ENCODE measurements at regions not wholly inside any gene's neighbourhood (a gene's known extent, or its start where the extent isn't known, plus 50 kb on each side); places are given as distances from the start of the nearest gene placed in this dataset.
"Not testable (repeated sequence)": the region's sequence is repeated elsewhere in the genome, so short reads cannot be mapped to it uniquely, and the experiment has no call there.

GRCh38 chr14:89098254-89098653, 273.8 kb downstream of the TTC8 start:
- DNase-seq (no peak), ATAC-seq (no peak)
- Mint-ChIP-seq H3K4me3 (no peak overlapping the region), H3K27ac (no peak overlapping the region), H3K4me1 (no peaks in the 10 kb centered on the region), H3K27me3 (peaks cover 21% of the 10 kb centered on the region), H3K9me3 (peaks cover 0 to 7% of the 10 kb centered on the region in 2 donors)

GRCh38 chr14:89104171-89104817, 279.8 kb downstream of the TTC8 start:
- not testable (repeated sequence) for DNase-seq, H3K4me1 Mint-ChIP-seq, H3K4me3 Mint-ChIP-seq, H3K27ac Mint-ChIP-seq, ATAC-seq, H3K9me3 Mint-ChIP-seq
- H3K27me3 Mint-ChIP-seq: peaks cover 41% of the 10 kb centered on the region

GRCh38 chr14:89104861-89105260, 280.4 kb downstream of the TTC8 start:
- H3K4me3 Mint-ChIP-seq, H3K9me3 Mint-ChIP-seq, ATAC-seq, H3K27ac Mint-ChIP-seq, DNase-seq, H3K4me1 Mint-ChIP-seq: not testable (repeated sequence)
- H3K27me3 Mint-ChIP-seq: peaks cover 41% of the 10 kb centered on the region

Data from stimulated activated naive CD8-positive, alpha-beta T cell treated with anti-CD3 and anti-CD28 coated beads, Interleukin-15, amount 100 ng/mL, for 72 hours (primary cell).